H9 (cell line): ENCODE measurements at regions not wholly inside any gene's neighbourhood (a gene's known extent, or its start where the extent isn't known, plus 50 kb on each side); places are given as distances from the start of the nearest gene placed in this dataset.

Experiments used
- DNase-seq: peaks from one replicate; pipeline ENCODE4 v3.0.0-alpha.2; 2017
- H2AFZ ChIP-seq: one replicate; pipeline ENCODE4 v1.6.1; 2013; ENCODE audit warnings: mild to moderate bottlenecking, low read length, control low read depth, moderate library complexity
- H2AK5ac ChIP-seq: 2 replicates; pipeline ENCODE4 v1.6.1; 2013; ENCODE audit warnings: low read length, control low read depth, mixed read lengths; ENCODE audit not compliant: insufficient read length
- H2BK120ac ChIP-seq: one replicate; pipeline ENCODE4 v1.6.1; 2013; ENCODE audit warnings: low read depth, mild to moderate bottlenecking, low read length, control low read depth, inconsistent platforms; ENCODE audit not compliant: poor library complexity, severe bottlenecking
- H2BK12ac ChIP-seq: 2 replicates; pipeline ENCODE4 v1.6.1; 2013; ENCODE audit warnings: low read length, control low read depth, mixed read lengths, low read depth; ENCODE audit not compliant: insufficient read length
- H2BK15ac ChIP-seq: 2 replicates; pipeline ENCODE4 v1.6.1; 2013; ENCODE audit warnings: low read depth, low read length, control low read depth
- H2BK20ac ChIP-seq: one replicate; pipeline ENCODE4 v1.6.1; 2013; ENCODE audit warnings: low read depth, mild to moderate bottlenecking, low read length, control low read depth, inconsistent platforms; ENCODE audit not compliant: poor library complexity, severe bottlenecking
- H2BK5ac ChIP-seq: 2 replicates; pipeline ENCODE4 v1.6.1; 2013; ENCODE audit warnings: low read length, control low read depth, mixed read lengths; ENCODE audit not compliant: insufficient read length
- H3K14ac ChIP-seq: 2 replicates; pipeline ENCODE4 v1.6.1; 2013; ENCODE audit warnings: low read length, control low read depth; ENCODE audit not compliant: insufficient read depth
- H3K18ac ChIP-seq: 2 replicates; pipeline ENCODE4 v1.6.1; 2013; ENCODE audit warnings: low read depth, mild to moderate bottlenecking, mixed read lengths, low read length, control low read depth; ENCODE audit not compliant: insufficient read length
- H3K23ac ChIP-seq: 2 replicates; pipeline ENCODE4 v1.6.1; 2013; ENCODE audit warnings: low read length, control low read depth, mixed read lengths, low read depth; ENCODE audit not compliant: insufficient read length
- H3K23me2 ChIP-seq: 2 replicates; pipeline ENCODE4 v1.6.1; 2013; ENCODE audit warnings: low read depth, mild to moderate bottlenecking, mixed read lengths, low read length, control low read depth; ENCODE audit not compliant: insufficient read length, poor library complexity, severe bottlenecking
- H3K27ac ChIP-seq: 2 replicates; pipeline ENCODE4 v1.5.1; 2013; ENCODE audit warnings: low read length, control low read depth, mixed read lengths, low read depth; ENCODE audit not compliant: insufficient read length
- H3K27me3 ChIP-seq: 2 replicates; pipeline ENCODE4 v1.6.1; 2013; ENCODE audit warnings: low read length, control low read depth, inconsistent platforms; ENCODE audit not compliant: insufficient read depth
- H3K4ac ChIP-seq: 2 replicates; pipeline ENCODE4 v1.6.1; 2013; ENCODE audit warnings: low read depth, mild to moderate bottlenecking, control low read depth, inconsistent platforms, low read length, moderate library complexity
- H3K4me1 ChIP-seq: 2 replicates; pipeline ENCODE4 v1.6.1; 2013; ENCODE audit warnings: low read length, control low read depth, inconsistent platforms; ENCODE audit not compliant: insufficient read depth
- H3K4me2 ChIP-seq: 2 replicates; pipeline ENCODE4 v1.6.1; 2013; ENCODE audit warnings: low read length, control low read depth, mixed read lengths; ENCODE audit not compliant: insufficient read length, insufficient read depth
- H3K56ac ChIP-seq: 2 replicates; pipeline ENCODE4 v1.6.1; 2013; ENCODE audit warnings: low read depth, mild to moderate bottlenecking, mixed read lengths, low read length, control low read depth; ENCODE audit not compliant: insufficient read length
- H3K79me1 ChIP-seq: 2 replicates; pipeline ENCODE4 v1.6.1; 2013; ENCODE audit warnings: low read depth, mild to moderate bottlenecking, moderate library complexity, low read length, control low read depth, inconsistent platforms; ENCODE audit not compliant: insufficient read depth, poor library complexity, severe bottlenecking
- H3K79me2 ChIP-seq: 2 replicates; pipeline ENCODE4 v1.6.1; 2013; ENCODE audit warnings: low read length, control low read depth, inconsistent platforms; ENCODE audit not compliant: insufficient read depth
- H3K9ac ChIP-seq: 2 replicates; pipeline ENCODE4 v1.6.1; 2013; ENCODE audit warnings: low read length, control low read depth, mixed read lengths; ENCODE audit not compliant: insufficient read length; ENCODE audit errors: extremely low read depth
- H3K9me3 ChIP-seq: one replicate; pipeline ENCODE4 v1.6.1; 2013; ENCODE audit warnings: low read depth, low read length, inconsistent platforms; ENCODE audit not compliant: control insufficient read depth
- H3T11ph ChIP-seq: one replicate; pipeline ENCODE4 v1.6.1; 2013; ENCODE audit warnings: mild to moderate bottlenecking, low read length, control low read depth, inconsistent platforms
- H4K20me1 ChIP-seq: one replicate; pipeline ENCODE4 v1.6.1; 2013; ENCODE audit not compliant: control insufficient read depth, insufficient read length, insufficient read depth
- H4K5ac ChIP-seq: 2 replicates; pipeline ENCODE4 v1.6.1; 2013; ENCODE audit warnings: low read depth, mild to moderate bottlenecking, mixed read lengths, low read length, control low read depth; ENCODE audit not compliant: insufficient read length
- H4K8ac ChIP-seq: replicated peaks from 2 replicates; pipeline ENCODE4 v1.6.1; 2013; ENCODE audit warnings: low read length, control low read depth, mixed read lengths, low read depth; ENCODE audit not compliant: insufficient read length
- H4K91ac ChIP-seq: 2 replicates; pipeline ENCODE4 v1.6.1; 2013; ENCODE audit warnings: low read depth, mild to moderate bottlenecking, moderate library complexity, mixed read lengths, low read length, control low read depth; ENCODE audit not compliant: insufficient read length
- H3K27ac Mint-ChIP-seq, 3 experiments: 2 replicates in 2 of 3; 3 replicates in 1 of 3; pipeline ENCODE4 v1.8.0; 2020 to 2021; ENCODE audit warnings: mixed read lengths in 3 of 3, mild to moderate bottlenecking in 1 of 3, moderate library complexity in 1 of 3
- H3K27me3 Mint-ChIP-seq: 2 replicates; pipeline ENCODE4 v1.8.0; 2021; ENCODE audit warnings: low read depth, mild to moderate bottlenecking, moderate library complexity, mixed read lengths
- H3K36me3 Mint-ChIP-seq, 3 experiments: 2 replicates in 2 of 3; 3 replicates in 1 of 3; pipeline ENCODE4 v1.8.0; 2020 to 2021; ENCODE audit warnings: low read depth in 3 of 3, mixed read lengths in 3 of 3; ENCODE audit not compliant: insufficient read depth in 1 of 3
- H3K4me1 Mint-ChIP-seq, 2 experiments: 2 replicates each; pipeline ENCODE4 v1.8.0; 2020; ENCODE audit warnings: mixed read lengths in 2 of 2
- H3K4me3 Mint-ChIP-seq, 2 experiments: 2 replicates in 1 of 2; 3 replicates in 1 of 2; pipeline ENCODE4 v1.8.0; 2020 to 2021; ENCODE audit warnings: mild to moderate bottlenecking in 2 of 2, mixed read lengths in 2 of 2, moderate library complexity in 1 of 2
- H3K9me3 Mint-ChIP-seq, 2 experiments: 2 replicates in 1 of 2; 3 replicates in 1 of 2; pipeline ENCODE4 v1.8.0; 2020; ENCODE audit warnings: mild to moderate bottlenecking in 2 of 2, mixed read lengths in 2 of 2, moderate library complexity in 1 of 2
- CTCF ChIP-seq: fragments of 200-600 bp; sonication (generic); conservative IDR thresholded peaks from 3 replicates; pipeline ENCODE4 v1.8.0; 2021; ENCODE audit warnings: antibody characterized with exemption, mild to moderate bottlenecking
- WGBS: extraction: QIAGEN DNeasy Blood & Tissue Kit; methylation state at CpG from one replicate; pipeline ENCODE4 v1.1.7; 2013; ENCODE audit warnings: missing lambda C conversion rate, low lambda C conversion rate, mixed read lengths; ENCODE audit not compliant: insufficient read length; ENCODE audit errors: extremely low coverage; 5-methylcytosine and 5-hydroxymethylcytosine counted together

GRCh38 chr2:175463589-175464310, 282.2 kb upstream of the ATP5MC3 start:
- Histone ChIP-seq H3K27ac (no peak overlapping the region), H2BK12ac (no peak overlapping the region), H4K91ac (no peak overlapping the region), H3K23me2 (no peaks in the 10 kb centered on the region), H2BK15ac (no peak overlapping the region), H3K4me1 (peaks cover 3% of the 10 kb centered on the region; the same call in 1 of the 2 replicates), H3K79me2 (no peaks in the 10 kb centered on the region), H3K9ac (no peak overlapping the region), H3T11ph (no peak overlapping the region), H2BK120ac (no peak overlapping the region), H2BK20ac (no peak overlapping the region), H4K8ac (no peak overlapping the region), H3K79me1 (no peaks in the 10 kb centered on the region), H3K23ac (no peak overlapping the region), H3K27me3 (no peaks in the 10 kb centered on the region), H3K9me3 (no peaks in the 10 kb centered on the region), H4K5ac (no peak overlapping the region), H2AFZ (no peak overlapping the region), H2BK5ac (no peak overlapping the region), H4K20me1 (no peaks in the 10 kb centered on the region), H3K4ac (no peak overlapping the region), H3K14ac (no peak overlapping the region), H3K18ac (no peak overlapping the region), H3K4me2 (no peak overlapping the region), H2AK5ac (no peak overlapping the region), H3K56ac (no peak overlapping the region)
- Mint-ChIP-seq H3K27me3 (peaks cover 5% of the 10 kb centered on the region), H3K4me1 (peaks cover 8 to 12% of the 10 kb centered on the region in 2 experiments), H3K4me3 (no peak overlapping the region), H3K27ac (no peak overlapping the region), H3K36me3 (peaks cover 12 to 22% (median 15%) of the 10 kb centered on the region in 3 experiments), H3K9me3 (peaks cover 20 to 23% of the 10 kb centered on the region in 2 experiments)
- peak; percentile 43 for DNase-seq
- WGBS = no CpG with 5 or more reads among the region's 11 CpGs
- 0 out of 3 replicates have a peak, but pooled peaks have one; percentile 24 for TF ChIP-seq CTCF
